NCI-H69 (cell line): ENCODE measurements at regions not wholly inside any gene's neighbourhood (a gene's known extent, or its start where the extent isn't known, plus 50 kb on each side); places are given as distances from the start of the nearest gene placed in this dataset.
"Not testable (repeated sequence)": the region's sequence is repeated elsewhere in the genome, so short reads cannot be mapped to it uniquely, and the experiment has no call there.

Experiments
- DNase-seq: peaks from one replicate; lab custom pipeline; 2025; lab: John Stamatoyannopoulos, UW

GRCh38 chr13:47892374-47892773 is 108.7 kb downstream of the SUCLA2 start:
- no peak for DNase-seq

- no peak for DNase-seq
Observed at GRCh38 chr13:47890146-47890814, 110.8 kb downstream of the SUCLA2 start.

- DNase-seq = no peak
Observed at GRCh38 chr13:47886314-47886713, 114.8 kb downstream of the SUCLA2 start.

GRCh38 chr13:47875201-47875600 is 125.9 kb downstream of the SUCLA2 start:
- DNase-seq = no peak

- not testable (repeated sequence) for DNase-seq
Observed at GRCh38 chr13:47873987-47874386, 127.1 kb downstream of the SUCLA2 start.

- DNase-seq = not testable (repeated sequence)
Observed at GRCh38 chr13:47873319-47873718, 127.8 kb downstream of the SUCLA2 start.

GRCh38 chr13:47869776-47870175 is 131.3 kb downstream of the SUCLA2 start:
- DNase-seq = no peak

GRCh38 chr13:47865883-47866282 is 135.2 kb downstream of the SUCLA2 start:
- no peak for DNase-seq

- no peak for DNase-seq
Observed at GRCh38 chr13:47862841-47863240, 138.2 kb downstream of the SUCLA2 start.

- no peak for DNase-seq
Observed at GRCh38 chr13:47859165-47859564, 141.9 kb downstream of the SUCLA2 start.

GRCh38 chr13:47858042-47859025 is 142.7 kb downstream of the SUCLA2 start:
- DNase-seq = no peak

GRCh38 chr13:47853236-47853635 is 147.8 kb downstream of the SUCLA2 start:
- no peak for DNase-seq

- DNase-seq = no peak
Observed at GRCh38 chr13:47846886-47847285, 154.2 kb downstream of the SUCLA2 start.

GRCh38 chr13:47845981-47846380 is 155.1 kb downstream of the SUCLA2 start:
- no peak for DNase-seq

- DNase-seq = no peak
Observed at GRCh38 chr13:47843005-47843404, 158.1 kb downstream of the SUCLA2 start.

GRCh38 chr13:47841151-47841550 is 159.9 kb downstream of the SUCLA2 start:
- DNase-seq = no peak

GRCh38 chr13:47837906-47838305 is 163.2 kb downstream of the SUCLA2 start:
- DNase-seq = no peak

GRCh38 chr13:47837104-47837880 is 163.8 kb downstream of the SUCLA2 start:
- no peak for DNase-seq

GRCh38 chr13:47835470-47836228 is 165.4 kb downstream of the SUCLA2 start:
- no peak for DNase-seq

GRCh38 chr13:47832458-47832972 is 168.6 kb downstream of the SUCLA2 start:
- DNase-seq = no peak

- no peak for DNase-seq
Observed at GRCh38 chr13:47831265-47831664, 169.8 kb downstream of the SUCLA2 start.
